Activated T-cell treated with anti-CD3 and anti-CD28 coated beads, Interleukin-2, amount 50 U/mL, for 4 hours (primary cell): ENCODE measurements at regions not wholly inside any gene's neighbourhood (a gene's known extent, or its start where the extent isn't known, plus 50 kb on each side); places are given as distances from the start of the nearest gene placed in this dataset.

Experiments
- ATAC-seq, 2 donors: fragments of 200-7000 bp; cut with Tn5 transposase; one replicate each; pipeline ENCODE4 v1.10.0; 2021
- DNase-seq: peaks from one replicate; pipeline ENCODE4 v3.0.0-alpha.2; 2020
- H3K27me3 Mint-ChIP-seq: one replicate; pipeline ENCODE4 v1.8.0; 2021; ENCODE audit warnings: low read depth, mixed read lengths
- H3K36me3 Mint-ChIP-seq: one replicate; pipeline ENCODE4 v1.8.0; 2022; ENCODE audit warnings: mixed read lengths; ENCODE audit not compliant: insufficient read depth
- H3K4me1 Mint-ChIP-seq: one replicate; pipeline ENCODE4 v1.8.0; 2021; ENCODE audit warnings: low read depth, mixed read lengths
- H3K4me3 Mint-ChIP-seq: one replicate; pipeline ENCODE4 v1.8.0; 2021; ENCODE audit warnings: mild to moderate bottlenecking, moderate library complexity, mixed read lengths
- H3K9me3 Mint-ChIP-seq: one replicate; pipeline ENCODE4 v1.8.0; 2021; ENCODE audit warnings: mixed read lengths

DNA sequence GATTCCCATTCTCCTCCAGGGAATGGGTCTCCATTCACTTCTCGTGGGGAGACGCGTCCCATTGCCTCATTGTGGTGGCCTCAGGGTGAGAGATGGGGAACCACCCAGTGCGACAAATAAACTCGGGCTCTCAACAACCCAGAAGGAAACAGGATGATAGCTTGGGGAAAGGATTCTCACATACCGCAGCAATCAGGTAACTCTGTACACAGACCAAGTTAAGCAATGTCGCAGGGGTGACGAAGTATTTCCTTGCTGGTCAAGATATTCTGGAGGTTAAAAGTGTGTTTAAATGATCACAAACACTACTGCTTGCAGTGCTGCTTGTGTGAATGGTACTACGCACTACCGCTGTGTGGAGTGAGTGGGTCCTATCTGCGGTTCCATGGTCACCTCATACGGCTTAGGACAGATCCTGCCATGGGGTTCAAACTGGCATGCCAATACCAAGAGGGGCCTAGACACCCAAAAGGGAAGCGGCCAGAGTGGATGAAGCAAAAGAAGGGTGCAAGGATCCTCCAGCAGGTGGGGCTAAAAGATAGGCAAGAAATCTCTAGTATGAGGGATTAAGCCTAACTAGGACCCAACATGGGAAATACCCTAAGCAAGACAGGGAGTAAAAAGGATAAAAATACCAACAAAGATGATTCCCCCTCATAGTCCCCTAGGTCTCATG is 143.8 kb upstream of the TMEM106B start:
- no peaks in the 10 kb centered on the region for H3K36me3 Mint-ChIP-seq
- no peaks in the 10 kb centered on the region for H3K9me3 Mint-ChIP-seq
- peaks cover 2% of the 10 kb centered on the region for H3K27me3 Mint-ChIP-seq
- no peak overlapping the region for H3K4me3 Mint-ChIP-seq
- ATAC-seq (peak in 1 of 2 donors; percentile 44), DNase-seq (peak; percentile 57)
- H3K4me1 Mint-ChIP-seq, result peaks cover 19% of the 10 kb centered on the region

DNA sequence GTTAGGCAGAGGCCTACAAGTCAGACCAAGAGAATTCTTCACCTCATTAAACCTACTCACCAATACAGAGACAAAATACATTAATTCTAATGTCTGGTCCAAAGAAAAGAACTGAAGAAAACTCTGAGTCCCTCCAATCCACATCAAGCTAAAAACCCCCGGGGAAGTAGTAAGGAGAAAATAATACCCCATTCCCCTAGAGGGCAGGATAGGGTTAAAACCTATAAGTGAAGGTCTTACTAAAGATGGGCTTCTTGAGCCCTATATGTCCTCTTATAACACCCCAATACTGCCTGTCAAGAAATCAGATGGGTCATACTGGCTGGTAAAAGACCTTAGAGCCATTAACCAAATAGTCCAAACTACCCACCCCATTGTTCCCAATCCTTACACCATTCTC is 141.3 kb upstream of the TMEM106B start:
- ATAC-seq (no peak), DNase-seq (no peak)
- Mint-ChIP-seq H3K27me3 (peaks cover 2% of the 10 kb centered on the region), H3K4me3 (no peak overlapping the region), H3K9me3 (peaks cover 4% of the 10 kb centered on the region), H3K36me3 (no peaks in the 10 kb centered on the region), H3K4me1 (peaks cover 19% of the 10 kb centered on the region)

DNA sequence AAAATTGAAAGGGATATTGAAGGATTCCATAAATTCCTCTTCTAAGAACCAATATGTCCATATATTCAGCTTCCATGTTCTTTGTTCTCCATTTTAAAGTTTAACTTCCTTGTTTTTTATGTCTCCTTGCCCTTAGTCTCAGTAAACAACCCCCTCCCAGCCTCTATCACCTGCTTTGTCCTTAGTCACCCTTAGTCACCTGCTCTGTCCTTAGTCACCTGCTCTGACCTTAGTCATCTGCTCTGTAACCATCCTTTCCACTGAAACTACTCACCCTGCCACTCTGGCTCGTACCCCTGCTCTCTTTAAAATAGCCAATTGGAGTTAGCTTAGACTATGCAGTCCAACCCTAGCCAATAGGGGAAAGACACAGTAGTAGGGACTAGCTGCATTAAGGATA is 136.2 kb upstream of the TMEM106B start:
- Mint-ChIP-seq H3K9me3 (peaks cover 16% of the 10 kb centered on the region), H3K4me1 (no peaks in the 10 kb centered on the region), H3K4me3 (no peak overlapping the region), H3K36me3 (no peaks in the 10 kb centered on the region), H3K27me3 (no peaks in the 10 kb centered on the region)
- ATAC-seq (peak in 1 of 2 donors; percentile 58), DNase-seq (no peak)

DNA sequence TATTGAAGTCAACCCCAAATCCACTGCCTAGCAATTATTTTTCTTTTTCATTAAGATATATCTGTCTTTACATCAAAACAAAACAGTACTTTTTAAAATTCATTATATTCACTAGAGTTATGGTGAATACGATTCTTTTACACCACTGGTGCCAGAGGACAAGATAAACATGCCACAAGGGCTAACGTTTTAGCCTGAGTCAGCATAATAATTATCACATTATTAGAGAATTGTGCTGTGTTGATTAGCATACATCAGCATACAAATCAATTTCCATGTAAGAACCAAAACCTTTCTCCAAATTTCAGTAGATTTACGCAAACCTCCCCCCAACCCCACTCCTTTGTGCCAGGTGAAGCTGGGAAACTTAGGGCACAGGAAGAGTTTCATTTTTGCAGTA is 131.1 kb upstream of the TMEM106B start:
- ATAC-seq (no peak), DNase-seq (no peak)
- Mint-ChIP-seq H3K27me3 (no peaks in the 10 kb centered on the region), H3K36me3 (no peaks in the 10 kb centered on the region), H3K9me3 (peaks cover 10% of the 10 kb centered on the region), H3K4me3 (no peak overlapping the region), H3K4me1 (no peaks in the 10 kb centered on the region)

DNA sequence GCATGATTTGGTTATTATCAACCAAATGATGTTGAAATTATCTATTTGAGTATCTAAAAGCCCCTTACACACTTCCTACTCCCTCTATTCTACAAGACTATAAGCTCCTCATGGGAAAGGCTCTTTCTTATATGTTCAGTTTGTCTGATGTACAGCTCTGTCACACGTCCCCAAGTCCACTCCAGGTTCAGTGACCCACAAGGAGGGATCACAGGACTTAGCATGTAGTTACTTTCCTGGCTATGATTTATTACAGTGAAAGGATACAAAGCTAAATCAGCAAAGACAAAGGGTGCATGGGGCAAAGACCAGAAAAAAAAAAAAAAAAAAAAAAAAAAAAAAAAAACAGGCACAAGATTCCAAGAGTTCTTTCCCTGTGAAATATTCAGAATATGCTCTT is 125.6 kb upstream of the TMEM106B start:
- H3K27me3 Mint-ChIP-seq, result no peaks in the 10 kb centered on the region
- H3K4me1 Mint-ChIP-seq, result no peaks in the 10 kb centered on the region
- H3K4me3 Mint-ChIP-seq, result no peak overlapping the region
- DNase-seq (no peak), ATAC-seq (no peak)
- H3K9me3 Mint-ChIP-seq, result peaks cover 11% of the 10 kb centered on the region
- H3K36me3 Mint-ChIP-seq, result no peaks in the 10 kb centered on the region

DNA sequence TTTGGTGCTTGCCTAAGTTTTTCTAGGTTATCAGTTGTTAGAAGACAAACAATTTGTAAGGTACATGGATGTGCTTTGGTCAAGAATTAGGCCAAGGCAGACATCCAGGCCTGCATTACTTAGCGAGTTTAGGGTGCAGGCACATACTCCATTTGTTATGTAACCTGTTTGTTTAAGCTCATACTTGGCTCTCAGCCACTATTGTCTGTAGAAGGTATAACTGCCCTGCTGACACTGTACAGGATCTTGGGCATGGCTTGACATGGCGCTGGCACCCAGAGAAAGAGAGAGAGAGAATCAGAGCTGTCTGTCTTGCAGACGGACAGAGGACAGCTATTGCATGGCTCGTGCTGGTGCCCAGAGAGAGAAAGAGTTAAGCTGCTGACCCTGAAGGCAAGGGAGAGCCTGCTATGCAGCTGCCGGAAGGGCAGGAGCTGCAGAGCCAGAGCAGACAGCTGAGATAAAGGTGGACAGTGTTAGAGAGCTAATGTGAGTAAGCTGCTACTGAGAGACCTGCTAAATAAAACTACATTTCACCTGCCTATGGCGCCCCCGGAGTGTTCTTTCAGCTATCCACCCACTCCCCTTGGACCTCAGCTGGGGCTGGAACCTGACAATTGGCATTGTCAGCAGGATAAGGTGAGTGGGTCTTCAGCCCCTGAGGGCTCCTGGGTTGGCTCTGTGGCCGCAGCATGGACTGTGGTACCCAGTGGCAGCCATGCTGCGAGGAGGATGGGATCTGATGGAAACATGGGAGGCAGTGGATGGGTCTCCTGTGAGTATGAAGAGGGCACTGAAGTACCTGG is 120.9 kb upstream of the TMEM106B start:
- no peak for ATAC-seq
- H3K36me3 Mint-ChIP-seq, result no peaks in the 10 kb centered on the region

DNA sequence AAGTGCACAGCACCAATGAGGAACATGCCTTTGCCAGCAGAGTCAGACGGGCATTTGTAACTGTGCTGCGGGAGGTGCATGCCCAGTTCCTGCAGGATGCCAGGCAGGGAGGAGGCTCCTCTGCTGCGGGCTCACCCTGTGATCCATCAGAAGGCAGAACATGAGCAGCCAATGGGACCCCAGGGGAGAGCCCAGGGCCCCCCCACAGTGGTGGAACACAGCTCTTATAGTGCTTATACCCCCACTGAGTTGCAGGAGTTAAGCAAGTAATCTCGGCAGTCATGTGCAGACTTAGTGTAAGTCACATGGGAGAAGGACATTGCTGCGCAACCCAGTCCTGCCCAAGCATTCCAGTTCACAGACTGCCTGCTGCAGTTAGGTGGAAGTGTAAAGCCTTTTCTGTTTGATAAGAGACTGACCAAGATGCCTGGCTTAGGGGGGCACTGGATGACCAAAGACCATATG is 120.3 kb upstream of the TMEM106B start:
- DNase-seq, result no peak
- ATAC-seq, result no peak
- Mint-ChIP-seq H3K4me1 (no peaks in the 10 kb centered on the region), H3K9me3 (peaks cover 11% of the 10 kb centered on the region), H3K4me3 (no peak overlapping the region), H3K27me3 (peaks cover 3% of the 10 kb centered on the region), H3K36me3 (no peaks in the 10 kb centered on the region)

More for the DNA sequence above, 120.9 kb upstream of the TMEM106B start:
- H3K9me3 Mint-ChIP-seq, result peaks cover 11% of the 10 kb centered on the region
- no peaks in the 10 kb centered on the region for H3K4me1 Mint-ChIP-seq
- H3K4me3 Mint-ChIP-seq, result no peak overlapping the region
- H3K27me3 Mint-ChIP-seq, result peaks cover 3% of the 10 kb centered on the region
- no peak for DNase-seq

DNA sequence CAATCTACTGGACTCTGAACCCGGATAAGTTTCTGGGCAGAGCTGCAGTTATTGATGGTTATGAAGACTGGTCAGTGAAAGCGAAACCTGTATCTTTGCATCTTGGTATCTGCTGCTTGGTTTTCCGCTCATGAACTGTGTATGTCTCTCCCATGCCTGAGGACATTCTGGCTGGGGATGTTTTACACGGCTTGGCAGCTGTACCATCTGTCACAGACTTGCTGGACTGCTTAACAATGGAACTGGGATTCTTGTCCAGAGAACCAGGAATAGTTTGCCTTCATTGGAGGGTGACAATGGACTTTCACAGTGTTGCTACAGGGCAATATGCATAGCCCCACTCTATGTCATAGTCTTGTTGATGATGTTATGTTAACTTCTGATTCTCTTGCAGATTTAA is 119.9 kb upstream of the TMEM106B start:
- DNase-seq (no peak), ATAC-seq (no peak)
- H3K27me3 Mint-ChIP-seq, result peaks cover 3% of the 10 kb centered on the region
- no peaks in the 10 kb centered on the region for H3K4me1 Mint-ChIP-seq
- no peaks in the 10 kb centered on the region for H3K36me3 Mint-ChIP-seq
- H3K4me3 Mint-ChIP-seq, result no peak overlapping the region
- peaks cover 9% of the 10 kb centered on the region for H3K9me3 Mint-ChIP-seq

DNA sequence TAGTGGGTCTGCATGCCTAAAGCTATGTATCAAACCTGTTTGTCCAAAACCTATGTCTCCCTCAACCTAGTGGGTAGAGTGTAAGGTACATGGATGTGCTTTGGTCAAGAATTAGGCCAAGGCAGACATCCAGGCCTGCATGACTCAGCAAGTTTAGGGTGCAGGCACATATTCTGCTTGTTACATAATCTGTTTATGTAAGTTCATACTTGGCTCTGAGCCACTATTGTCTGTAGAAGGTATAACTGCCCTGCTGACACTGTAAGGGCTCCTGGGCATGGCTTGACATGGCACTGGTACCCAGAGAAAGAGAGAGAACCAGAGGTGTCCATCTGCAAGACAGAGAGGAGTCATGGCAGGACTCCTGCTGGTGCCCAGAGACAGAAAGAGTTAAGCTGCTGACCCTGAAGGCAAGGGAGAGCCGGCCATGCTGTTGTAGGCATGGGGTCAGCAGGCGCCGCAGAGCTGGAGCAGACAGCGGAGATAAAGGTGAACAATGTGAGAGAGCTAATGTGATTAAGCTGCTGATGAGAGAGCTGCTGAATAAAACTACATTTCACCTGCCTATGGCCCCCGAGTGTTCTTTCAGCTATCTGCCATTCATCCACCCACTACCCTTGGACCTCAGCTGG is 118.5 kb upstream of the TMEM106B start:
- ATAC-seq (no peak), DNase-seq (no peak)
- no peak overlapping the region for H3K4me3 Mint-ChIP-seq
- no peaks in the 10 kb centered on the region for H3K9me3 Mint-ChIP-seq
- H3K36me3 Mint-ChIP-seq, result no peaks in the 10 kb centered on the region
- H3K27me3 Mint-ChIP-seq, result peaks cover 3% of the 10 kb centered on the region
- no peaks in the 10 kb centered on the region for H3K4me1 Mint-ChIP-seq

DNA sequence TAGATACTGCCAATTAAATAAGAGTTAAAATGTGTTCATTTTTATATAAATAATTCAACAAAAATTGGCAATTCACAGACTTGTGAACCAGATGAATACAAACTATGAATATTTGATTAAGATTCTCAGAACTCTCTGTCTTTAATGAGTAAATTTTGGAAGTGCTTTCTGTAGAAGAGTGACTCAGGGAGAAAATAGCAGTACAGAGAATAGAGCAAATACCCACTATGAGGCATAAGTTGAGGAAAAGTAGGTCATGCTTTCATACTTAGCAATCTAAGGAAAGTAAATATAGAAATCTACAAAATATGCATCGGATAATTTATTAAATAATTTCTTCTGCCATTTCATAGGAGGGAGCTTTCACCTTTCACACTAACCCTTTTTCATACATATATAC is 117.7 kb upstream of the TMEM106B start:
- Mint-ChIP-seq H3K4me1 (no peaks in the 10 kb centered on the region), H3K4me3 (no peak overlapping the region), H3K36me3 (no peaks in the 10 kb centered on the region), H3K9me3 (no peaks in the 10 kb centered on the region), H3K27me3 (peaks cover 3% of the 10 kb centered on the region)
- DNase-seq, result no peak
- no peak for ATAC-seq

DNA sequence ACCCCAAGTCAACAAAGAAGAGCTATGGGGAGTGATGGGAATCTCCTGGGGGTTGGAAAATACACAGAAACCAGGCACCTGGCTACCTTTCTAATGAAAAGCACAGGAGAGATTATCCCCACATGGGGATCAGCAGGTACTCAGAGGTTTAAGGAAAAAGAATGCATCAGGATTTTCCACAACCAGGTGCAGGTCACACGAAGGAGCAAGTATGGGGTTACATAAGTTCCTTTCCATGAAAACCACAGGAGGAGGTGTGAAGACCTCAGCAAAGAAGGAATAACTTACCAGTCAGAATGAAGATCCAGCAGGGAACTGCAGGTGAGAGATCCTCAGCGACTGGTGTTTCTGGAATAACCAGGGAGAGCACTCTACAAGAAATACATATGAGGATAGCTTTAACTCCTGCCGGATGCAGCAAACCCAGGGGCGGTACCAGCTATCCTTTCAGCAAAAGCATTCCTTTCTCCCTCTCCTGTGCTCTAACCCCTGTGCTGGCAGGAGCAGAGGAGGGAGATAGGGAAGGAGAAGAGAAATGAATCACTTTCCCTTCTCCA is 116.7 kb upstream of the TMEM106B start:
- H3K4me1 Mint-ChIP-seq, result no peaks in the 10 kb centered on the region

DNA sequence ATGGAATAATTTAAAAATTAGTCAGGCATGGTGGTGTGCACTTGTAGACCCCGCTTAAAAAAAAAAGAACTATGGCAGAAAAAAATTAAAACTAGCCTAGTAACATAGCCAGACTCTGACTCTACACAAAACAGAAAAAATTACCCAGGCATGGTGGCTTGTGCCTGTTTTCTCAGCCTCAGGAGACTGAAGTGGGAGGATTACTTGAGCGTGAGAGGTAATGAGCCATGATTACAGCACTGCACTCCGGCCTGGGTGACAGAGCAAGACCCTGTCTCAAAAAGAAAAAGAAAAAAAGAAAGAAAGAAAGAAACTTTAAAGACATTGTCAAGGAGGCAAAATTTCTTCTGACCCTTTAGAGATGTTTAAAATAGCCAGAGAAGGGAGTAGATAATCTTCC is 109.0 kb upstream of the TMEM106B start:
- peaks cover 14% of the 10 kb centered on the region for H3K9me3 Mint-ChIP-seq
- H3K4me3 Mint-ChIP-seq, result no peak overlapping the region
- H3K36me3 Mint-ChIP-seq, result no peaks in the 10 kb centered on the region
- ATAC-seq, result no peak
- no peak for DNase-seq
- H3K4me1 Mint-ChIP-seq, result no peaks in the 10 kb centered on the region
- H3K27me3 Mint-ChIP-seq, result no peaks in the 10 kb centered on the region

More for the DNA sequence above, 116.7 kb upstream of the TMEM106B start:
- Mint-ChIP-seq H3K9me3 (peaks cover 5% of the 10 kb centered on the region), H3K36me3 (no peaks in the 10 kb centered on the region), H3K27me3 (peaks cover 3% of the 10 kb centered on the region), H3K4me3 (no peak overlapping the region)
- no peak for ATAC-seq
- no peak for DNase-seq

DNA sequence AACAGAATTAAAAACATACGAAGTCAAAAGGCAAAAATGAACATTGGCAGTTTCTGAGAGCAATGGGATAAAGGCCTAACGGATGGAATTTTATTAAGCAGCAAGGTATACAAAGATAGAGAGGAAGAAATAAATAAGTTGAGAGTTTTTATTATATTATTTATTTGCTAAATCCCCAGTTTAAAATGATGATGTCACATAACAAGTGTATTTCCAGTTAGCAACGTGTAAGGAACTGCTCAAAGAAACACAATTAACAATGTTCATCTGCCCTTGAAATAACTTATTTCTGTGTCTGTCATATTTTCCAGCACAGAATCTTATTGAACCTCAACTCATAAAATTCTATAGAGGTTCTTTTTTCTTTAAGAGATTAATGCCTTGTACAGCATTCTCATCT is 108.6 kb upstream of the TMEM106B start:
- Mint-ChIP-seq H3K4me1 (no peaks in the 10 kb centered on the region), H3K27me3 (no peaks in the 10 kb centered on the region), H3K36me3 (no peaks in the 10 kb centered on the region), H3K9me3 (peaks cover 14% of the 10 kb centered on the region), H3K4me3 (no peak overlapping the region)
- ATAC-seq, result no peak
- DNase-seq, result no peak

DNA sequence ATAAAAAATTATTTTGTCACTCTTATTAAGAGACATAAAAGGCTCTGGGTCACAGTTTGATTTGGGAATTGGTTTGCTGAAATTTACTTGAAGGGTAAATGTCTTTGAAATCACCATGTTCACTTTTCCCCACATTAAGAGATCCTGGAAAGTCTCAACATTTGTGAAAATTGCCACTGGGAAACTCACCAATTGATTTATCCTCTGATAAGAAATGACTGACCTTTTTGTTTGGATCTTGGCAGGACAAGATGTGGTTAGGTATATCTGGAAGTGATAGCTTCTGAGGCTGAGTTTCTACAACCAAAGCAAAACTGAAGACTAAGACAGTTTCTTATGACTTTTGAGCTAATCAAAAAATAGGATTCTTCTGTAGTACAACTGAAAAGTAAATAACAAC is 107.1 kb upstream of the TMEM106B start:
- H3K4me3 Mint-ChIP-seq, result no peak overlapping the region
- no peak for DNase-seq
- ATAC-seq, result no peak
- peaks cover under 1% of the 10 kb centered on the region for H3K27me3 Mint-ChIP-seq
- peaks cover 14% of the 10 kb centered on the region for H3K9me3 Mint-ChIP-seq
- no peaks in the 10 kb centered on the region for H3K36me3 Mint-ChIP-seq
- H3K4me1 Mint-ChIP-seq, result no peaks in the 10 kb centered on the region
